Activated naive CD4-positive, alpha-beta T cell treated with Interleukin-2 at 50 U/mL for 16 hours (primary cell): ENCODE measurements at regions not wholly inside any gene's neighbourhood (a gene's known extent, or its start where the extent isn't known, plus 50 kb on each side); places are given as distances from the start of the nearest gene placed in this dataset.

Experiments
- DNase-seq: peaks from one replicate; pipeline ENCODE4 v3.0.0-alpha.2; 2020

GRCh38 chr1:87888446-87888845 is 559.8 kb downstream of the LMO4 start:
- no peak for DNase-seq

GRCh38 chr1:87894062-87894461 is 565.4 kb downstream of the LMO4 start:
- no peak for DNase-seq

DNA sequence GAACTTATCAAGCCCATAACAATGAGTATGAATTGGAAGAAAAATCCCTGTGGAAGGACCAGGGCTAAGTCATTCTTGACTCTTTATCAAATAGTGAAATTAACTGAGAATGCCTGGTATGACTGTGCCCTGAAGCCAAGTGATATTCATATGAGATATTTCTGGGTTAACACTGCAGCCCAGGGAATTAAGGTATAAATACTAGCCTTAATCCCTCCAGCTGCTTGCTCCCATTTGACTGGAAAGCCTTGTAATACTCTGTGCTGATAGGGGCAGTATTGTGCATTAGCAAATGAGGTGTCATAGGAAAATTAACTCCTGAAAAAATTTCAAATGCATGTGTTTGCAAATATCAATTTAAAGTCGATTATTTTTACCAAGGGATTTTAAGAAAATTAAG is 568.8 kb downstream of the LMO4 start:
- DNase-seq, result no peak

DNA sequence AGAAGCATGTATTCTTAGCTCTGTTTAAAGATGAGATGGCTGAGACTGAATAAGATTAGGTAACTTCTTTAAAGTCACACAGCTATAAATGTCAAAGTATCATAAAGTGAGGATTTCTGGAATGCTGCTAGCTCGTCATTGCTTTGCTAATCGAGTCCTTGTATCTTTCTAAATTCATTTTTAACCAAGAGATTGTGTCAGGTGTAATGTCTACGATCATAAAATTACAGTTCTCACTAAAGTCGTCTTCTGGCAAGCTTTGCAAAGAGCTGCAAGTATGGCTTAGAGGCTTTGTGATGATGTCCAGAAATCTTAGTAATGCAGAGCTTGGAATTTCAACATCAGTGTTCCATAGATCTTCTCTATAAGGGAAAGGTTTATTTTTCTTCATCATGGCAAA is 569.8 kb downstream of the LMO4 start:
- DNase-seq, result no peak

DNA sequence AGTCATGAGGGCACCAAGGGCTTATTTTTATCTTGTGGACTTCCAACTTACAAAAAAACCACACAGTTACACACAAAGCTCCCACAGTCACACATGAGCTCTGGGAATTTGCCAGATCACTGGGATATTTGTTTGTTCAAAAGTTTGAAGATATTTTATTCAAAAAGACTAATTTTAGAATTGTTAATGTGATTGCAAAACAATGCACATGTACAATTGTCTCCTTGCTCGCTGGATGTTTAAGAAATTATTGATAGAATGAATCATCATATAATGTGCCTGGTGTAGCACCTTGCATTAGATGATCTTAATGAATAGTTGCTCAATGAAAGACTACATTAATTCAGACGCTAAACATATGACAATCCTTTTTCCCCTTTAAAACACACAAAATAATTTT is 570.3 kb downstream of the LMO4 start:
- no peak for DNase-seq

GRCh38 chr1:87899746-87900145 is 571.1 kb downstream of the LMO4 start:
- DNase-seq, result no peak

DNA sequence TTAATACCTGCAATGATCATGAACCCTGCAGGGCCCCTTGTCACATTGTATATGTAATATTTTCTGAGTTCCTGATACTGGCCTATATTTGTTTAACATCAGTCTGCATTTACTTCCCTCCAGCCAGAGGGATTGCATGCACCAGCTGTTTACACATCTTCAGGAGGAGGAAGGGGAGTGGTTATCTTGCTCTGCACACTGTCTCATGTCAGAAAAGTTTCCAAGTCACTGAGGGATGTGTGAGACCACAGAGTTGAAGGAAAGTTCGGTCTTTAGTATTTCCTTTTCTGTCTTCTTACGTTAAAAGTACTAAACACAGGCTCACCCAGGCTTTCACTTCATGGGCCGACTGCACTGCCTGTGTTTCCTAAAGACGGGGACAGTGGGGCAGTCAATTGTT is 574.1 kb downstream of the LMO4 start:
- no peak for DNase-seq

DNA sequence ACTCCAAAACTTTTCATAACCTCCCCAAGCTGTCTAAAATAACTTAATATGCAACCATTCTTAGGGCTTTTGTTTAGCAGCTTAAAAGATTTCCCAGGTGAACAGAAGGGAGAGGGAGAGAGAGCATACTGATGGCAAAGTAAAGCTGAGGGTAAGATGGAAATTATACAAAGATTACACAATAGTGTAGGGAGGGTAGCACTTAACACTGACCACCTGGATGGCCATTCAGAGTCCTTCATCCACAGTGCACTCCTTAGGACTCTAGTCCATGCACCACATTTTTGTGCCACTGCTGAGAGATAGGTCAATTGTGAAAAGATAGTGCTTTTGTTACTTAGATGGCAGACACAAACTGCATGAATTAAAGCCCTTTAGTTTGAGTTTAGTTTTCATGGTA is 574.6 kb downstream of the LMO4 start:
- no peak for DNase-seq

- no peak for DNase-seq
Measured at GRCh38 chr1:87904651-87905050, 576.0 kb downstream of the LMO4 start.

GRCh38 chr1:87905651-87906050 is 577.0 kb downstream of the LMO4 start:
- DNase-seq, result no peak

DNA sequence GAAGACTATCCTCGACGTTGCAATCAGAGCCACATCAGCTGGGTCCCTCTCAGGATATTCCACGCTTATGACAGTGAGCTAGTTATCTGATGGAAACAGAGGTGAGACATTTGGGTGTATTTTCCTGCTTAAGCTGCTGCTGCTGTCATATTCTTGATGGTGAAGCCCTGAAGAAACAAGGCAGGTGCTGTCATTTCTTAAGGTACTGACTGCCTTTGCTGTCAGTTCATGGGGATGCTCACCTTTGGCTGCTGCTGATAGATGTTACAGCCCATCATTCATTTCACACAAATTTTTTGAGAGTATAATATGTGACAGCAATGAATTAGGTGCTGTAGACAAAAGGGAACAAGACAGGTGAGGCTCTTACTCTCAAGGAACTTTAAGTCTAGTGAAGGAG is 577.4 kb downstream of the LMO4 start:
- DNase-seq, result no peak

GRCh38 chr1:87913361-87913760 is 584.7 kb downstream of the LMO4 start:
- no peak for DNase-seq

DNA sequence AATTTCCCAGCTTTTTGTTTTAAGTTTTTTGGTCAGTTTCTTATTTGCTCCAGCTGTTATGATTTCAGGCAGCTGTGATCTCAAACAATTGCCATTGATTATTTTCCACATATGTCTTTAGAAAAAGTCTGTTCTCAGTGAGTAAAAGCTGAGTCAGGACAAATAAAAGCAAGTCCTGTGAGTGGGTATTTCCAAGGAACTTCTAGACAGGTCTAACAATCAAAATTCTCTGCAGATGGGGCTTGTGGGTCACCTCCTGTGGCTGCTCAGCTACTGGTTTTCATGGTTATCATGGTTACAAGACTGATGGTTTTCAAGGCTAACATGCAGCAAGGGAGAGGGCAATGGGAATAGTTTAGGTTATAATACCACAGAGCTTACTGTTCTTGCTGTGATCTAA is 585.7 kb downstream of the LMO4 start:
- DNase-seq, result no peak

DNA sequence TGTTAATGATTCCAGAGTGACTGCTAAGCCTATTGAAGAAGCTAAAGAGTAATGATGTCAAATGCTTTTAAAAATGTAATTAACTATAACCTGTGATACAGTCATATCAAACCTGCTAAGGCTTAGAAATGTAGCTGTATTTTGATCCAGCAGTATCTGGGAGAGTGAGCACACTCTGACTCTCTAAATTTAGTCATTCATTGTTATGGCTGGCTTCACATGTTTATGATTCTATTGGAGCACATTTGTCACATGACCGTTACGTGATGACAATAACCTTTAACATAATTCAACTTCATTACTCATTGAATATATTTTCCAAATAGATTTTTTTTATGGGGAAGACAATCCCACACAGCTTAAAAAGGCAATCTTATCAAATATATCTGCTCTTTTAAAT is 587.1 kb downstream of the LMO4 start:
- DNase-seq, result no peak

DNA sequence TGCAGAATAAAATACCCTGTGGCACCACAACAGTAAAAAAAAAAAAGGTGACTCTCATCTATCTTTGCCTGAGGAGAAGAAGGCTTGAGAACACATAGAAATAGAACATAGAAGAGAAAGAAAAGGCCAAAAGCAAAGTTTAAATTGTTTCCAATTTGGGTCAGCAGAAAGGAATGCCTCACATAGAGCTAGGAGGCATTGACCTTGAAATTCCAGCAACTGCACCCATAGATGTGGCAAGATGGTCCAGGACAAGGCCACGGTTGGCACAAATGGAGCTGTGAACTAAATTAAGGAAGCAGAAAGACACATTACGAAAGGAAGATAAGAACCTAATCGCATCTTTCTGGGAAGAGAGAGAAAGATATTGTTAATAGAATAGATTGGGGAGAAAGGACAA is 588.3 kb downstream of the LMO4 start:
- DNase-seq, result no peak

DNA sequence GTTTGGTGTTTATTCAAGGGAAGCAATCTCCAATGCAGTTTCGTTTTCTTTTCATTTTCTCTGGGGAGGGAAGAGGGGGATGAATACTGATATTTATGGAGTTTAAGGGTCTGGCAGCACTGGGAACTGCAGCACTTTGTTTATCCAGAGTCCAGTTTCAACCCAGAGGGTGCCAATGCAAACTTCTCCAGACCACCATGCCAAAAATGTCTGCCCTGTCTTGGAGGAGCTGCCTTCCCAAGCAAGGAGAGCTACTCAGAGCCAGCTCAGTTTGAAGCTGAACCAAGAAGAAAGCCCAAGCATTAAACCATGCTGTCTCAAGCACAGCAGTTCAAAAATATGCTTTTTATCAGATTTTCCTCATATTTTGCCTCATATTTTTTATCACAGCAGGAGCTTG is 589.7 kb downstream of the LMO4 start:
- DNase-seq, result no peak

DNA sequence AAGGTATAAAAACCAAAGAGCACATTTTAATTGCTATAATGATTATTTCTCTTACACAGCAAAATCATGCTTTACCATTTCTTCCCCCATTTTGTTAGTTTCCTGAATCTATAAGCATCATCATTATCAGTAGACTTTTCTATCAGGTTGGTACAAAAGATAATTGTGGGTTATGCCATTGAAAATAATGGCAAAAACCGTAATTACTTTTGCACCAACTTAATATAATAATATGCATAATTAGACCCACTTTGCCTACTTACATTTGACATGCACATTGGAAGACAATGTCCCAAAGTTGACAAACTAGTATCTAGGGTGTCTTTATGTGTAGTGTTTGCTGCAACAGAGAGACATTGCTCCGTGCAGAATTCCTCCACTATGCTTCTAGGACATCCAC is 594.2 kb downstream of the LMO4 start:
- no peak for DNase-seq

- no peak for DNase-seq
Measured at GRCh38 chr1:87926131-87926830, 597.6 kb downstream of the LMO4 start.

DNA sequence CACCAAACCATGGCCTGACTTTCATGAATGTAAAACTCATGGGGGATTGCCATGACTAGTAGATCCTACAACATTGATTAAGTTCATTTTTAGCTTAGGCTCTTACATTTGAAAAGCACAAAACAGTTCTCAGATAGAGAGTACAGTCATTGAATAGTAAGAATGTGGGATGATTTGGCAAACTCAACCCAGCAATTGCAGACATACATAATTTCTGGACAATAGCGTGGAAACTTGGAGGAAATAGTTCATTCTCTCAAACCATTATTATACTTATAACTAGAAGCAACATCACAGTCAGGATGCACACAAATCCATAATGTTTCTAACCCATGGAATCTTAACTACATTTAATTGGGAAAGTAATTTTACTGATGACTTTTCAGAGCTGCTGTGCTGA is 598.2 kb downstream of the LMO4 start:
- DNase-seq, result no peak

- no peak for DNase-seq
Measured at GRCh38 chr1:87927391-87928280, 599.0 kb downstream of the LMO4 start.

GRCh38 chr1:87928623-87929022 is 599.9 kb downstream of the LMO4 start:
- DNase-seq, result no peak

DNA sequence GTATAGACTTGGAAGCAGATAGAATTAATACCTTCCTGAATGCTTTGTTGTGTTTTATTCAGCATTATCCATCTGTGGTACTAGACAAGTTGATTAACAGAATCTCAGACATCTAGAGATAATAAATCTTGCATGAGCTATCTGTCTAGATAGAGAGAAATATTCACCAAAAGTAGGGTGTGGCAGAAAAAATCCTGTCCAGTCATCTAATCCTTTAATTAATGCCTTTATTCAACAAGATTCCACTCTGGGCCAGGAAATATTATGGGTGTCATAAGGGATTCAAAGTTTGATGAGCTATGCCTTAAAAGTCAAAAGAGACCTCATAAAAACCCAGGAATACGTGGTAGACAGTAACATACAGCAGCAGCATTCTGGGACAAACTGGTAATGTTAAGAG is 601.2 kb downstream of the LMO4 start:
- no peak for DNase-seq

- no peak for DNase-seq
Measured at GRCh38 chr1:87930796-87931195, 602.1 kb downstream of the LMO4 start.

DNA sequence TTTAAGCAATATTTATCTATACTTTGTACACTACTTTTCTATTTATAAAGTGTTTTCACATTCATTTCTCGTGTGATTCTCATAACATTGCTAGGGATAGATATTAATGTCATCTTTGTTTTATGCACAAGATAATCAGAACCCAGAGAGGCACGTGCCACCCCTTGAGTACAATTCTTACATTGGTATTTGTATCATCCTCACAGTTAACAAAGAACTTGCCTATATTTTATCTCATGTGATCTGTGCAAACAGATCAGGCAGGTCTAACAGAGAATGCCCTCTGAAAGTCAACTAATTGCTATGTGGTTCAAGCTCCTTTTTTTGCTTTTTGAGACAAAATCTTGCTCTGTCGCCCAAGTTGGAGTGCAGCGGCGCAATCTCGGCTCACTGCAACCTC is 604.5 kb downstream of the LMO4 start:
- DNase-seq, result no peak

DNA sequence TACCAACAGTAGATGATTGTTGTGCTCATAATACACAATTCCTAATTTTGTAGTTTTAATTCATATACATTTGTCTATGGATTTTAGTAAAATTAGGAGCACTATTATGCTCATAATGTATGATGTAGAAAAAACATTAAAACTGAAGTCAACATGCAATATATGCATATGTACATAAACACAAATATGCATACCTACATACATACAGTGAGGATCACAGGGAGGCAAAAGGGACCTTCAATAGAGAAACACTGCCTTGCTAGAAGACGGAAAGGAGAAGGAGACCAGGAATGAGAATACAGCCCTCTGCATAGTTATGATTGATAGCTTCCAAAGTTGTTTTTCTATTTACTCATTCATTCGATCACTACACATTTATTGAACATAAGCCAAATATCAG is 606.5 kb downstream of the LMO4 start:
- no peak for DNase-seq
